Esophagus muscularis mucosa (tissue), 4 donors: ENCODE measurements at regions not wholly inside any gene's neighbourhood (a gene's known extent, or its start where the extent isn't known, plus 50 kb on each side); places are given as distances from the start of the nearest gene placed in this dataset.
A peak's percentile ranks its signal among the peaks of the same experiment; 100 is the strongest.

Experiments
- DNase-seq: peaks from one replicate; pipeline ENCODE4 v3.0.0-alpha.2; 2017; ENCODE audit errors: extremely low spot score
- H3K27ac ChIP-seq, 4 donors: fragments of 200-600 bp; sonication (generic); replicated peaks in 1 of 4; 1 replicate in 3 of 4; 2 replicates in 1 of 4; pipeline ENCODE4 v1.5.1; 2016 to 2019; ENCODE audit warnings: mild to moderate bottlenecking in 1 of 4
- H3K27me3 ChIP-seq, 4 donors: fragments of 200-600 bp; sonication (generic); one replicate each; pipeline versions ENCODE4 v1.5.1 to v1.6.0; 2016 to 2019
- H3K36me3 ChIP-seq, 4 donors: fragments of 200-600 bp; sonication (generic); one replicate each; pipeline ENCODE4 v1.5.1; 2016 to 2019
- H3K4me1 ChIP-seq, 4 donors: fragments of 200-600 bp; sonication (generic); one replicate each; pipeline ENCODE4 v1.5.1; 2016 to 2019
- H3K4me3 ChIP-seq, 4 donors: fragments of 200-600 bp; sonication (generic); 1 replicate in 2 of 4; 2 replicates in 2 of 4; pipeline ENCODE4 v1.5.1; 2016 to 2019; ENCODE audit warnings: mild to moderate bottlenecking in 4 of 4, moderate library complexity in 1 of 4
- H3K9me3 ChIP-seq, 4 donors: fragments of 200-600 bp; sonication (generic); 1 replicate in 3 of 4; 2 replicates in 1 of 4; pipeline ENCODE4 v1.5.1; 2016 to 2019
- EP300 ChIP-seq: sonication (generic); formaldehyde crosslinking; IDR thresholded peaks from one replicate; pipeline ENCODE4 v1.6.1; 2017; ENCODE audit warnings: antibody characterized with exemption
- POLR2A ChIP-seq: fragments of 450-650 bp; IDR thresholded peaks from one replicate; pipeline ENCODE4 v1.6.1; 2017; ENCODE audit warnings: antibody characterized with exemption, moderate library complexity, mild to moderate bottlenecking, low read depth
- POLR2AphosphoS5 ChIP-seq, 2 donors: sonication (generic); formaldehyde crosslinking; IDR thresholded peaks; one replicate each; pipeline ENCODE4 v1.6.1; 2017; ENCODE audit warnings: antibody characterized with exemption in 2 of 2
- WGBS: methylation state at CpG from one replicate; pipeline ENCODE4 v1.1.5; 2018; 5-methylcytosine and 5-hydroxymethylcytosine counted together
- intact Hi-C: fragments of 100-400 bp; cut with DNase I; formaldehyde crosslinking; loops from one replicate; pipeline ENCODE4 v1.15.1; 2023
- TF ChIP-seq, protein P1 (sequence below), 3 experiments: fragments of 200-600 bp in 2 of 3; fragments of 450-650 bp in 1 of 3; sonication (generic) in 2 of 3; IDR thresholded peaks; one replicate each; pipeline ENCODE4 v1.5.1; 2017 to 2019; ENCODE audit warnings: antibody characterized with exemption in 3 of 3, mild to moderate bottlenecking in 2 of 3, moderate library complexity in 1 of 3

DNA sequence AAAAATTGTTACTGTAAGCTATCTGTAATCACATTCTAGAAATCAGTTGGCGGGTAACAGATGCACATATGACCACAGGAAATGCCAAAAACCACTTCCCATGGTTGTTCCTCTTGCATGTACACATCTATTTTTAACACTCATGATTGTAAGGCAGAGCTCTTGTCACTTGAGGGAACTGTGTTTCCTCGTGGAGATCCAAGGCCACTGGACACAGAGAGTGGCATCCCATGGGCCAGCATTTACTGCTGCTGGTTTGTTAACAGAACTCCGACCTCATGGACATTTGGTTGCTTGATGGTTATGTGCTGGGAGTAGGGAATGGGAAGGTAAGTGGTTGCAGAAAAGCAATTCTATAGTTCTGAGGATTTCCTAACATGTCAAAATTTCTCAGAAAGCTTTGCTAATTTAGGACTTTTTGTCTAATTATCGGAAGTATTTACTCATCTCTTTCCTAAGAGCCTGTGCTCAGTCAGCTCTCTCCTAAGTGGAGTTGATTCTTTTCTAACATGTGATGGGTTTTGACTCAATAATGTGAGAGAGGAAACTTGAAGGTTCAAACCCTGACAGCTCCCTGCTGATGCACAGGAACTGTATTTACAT is 202.0 kb upstream of the NR3C1 start:
- Histone ChIP-seq H3K36me3 (no peaks in the 10 kb centered on the region), H3K4me1 (peaks cover 0 to 6% (median 0%) of the 10 kb centered on the region in 4 donors), H3K4me3 (no peak overlapping the region), H3K9me3 (no peaks in the 10 kb centered on the region), H3K27ac (no peak overlapping the region), H3K27me3 (no peaks in the 10 kb centered on the region)
- intact Hi-C loops, result no loop called here
- peak; percentile 84 for DNase-seq
- TF ChIP-seq, protein P1, sequence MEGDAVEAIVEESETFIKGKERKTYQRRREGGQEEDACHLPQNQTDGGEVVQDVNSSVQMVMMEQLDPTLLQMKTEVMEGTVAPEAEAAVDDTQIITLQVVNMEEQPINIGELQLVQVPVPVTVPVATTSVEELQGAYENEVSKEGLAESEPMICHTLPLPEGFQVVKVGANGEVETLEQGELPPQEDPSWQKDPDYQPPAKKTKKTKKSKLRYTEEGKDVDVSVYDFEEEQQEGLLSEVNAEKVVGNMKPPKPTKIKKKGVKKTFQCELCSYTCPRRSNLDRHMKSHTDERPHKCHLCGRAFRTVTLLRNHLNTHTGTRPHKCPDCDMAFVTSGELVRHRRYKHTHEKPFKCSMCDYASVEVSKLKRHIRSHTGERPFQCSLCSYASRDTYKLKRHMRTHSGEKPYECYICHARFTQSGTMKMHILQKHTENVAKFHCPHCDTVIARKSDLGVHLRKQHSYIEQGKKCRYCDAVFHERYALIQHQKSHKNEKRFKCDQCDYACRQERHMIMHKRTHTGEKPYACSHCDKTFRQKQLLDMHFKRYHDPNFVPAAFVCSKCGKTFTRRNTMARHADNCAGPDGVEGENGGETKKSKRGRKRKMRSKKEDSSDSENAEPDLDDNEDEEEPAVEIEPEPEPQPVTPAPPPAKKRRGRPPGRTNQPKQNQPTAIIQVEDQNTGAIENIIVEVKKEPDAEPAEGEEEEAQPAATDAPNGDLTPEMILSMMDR (IDR thresholded peaks at IDR 0.05), result no peak
- 72% methylated on average over 4 of the region's 4 CpGs for WGBS

DNA sequence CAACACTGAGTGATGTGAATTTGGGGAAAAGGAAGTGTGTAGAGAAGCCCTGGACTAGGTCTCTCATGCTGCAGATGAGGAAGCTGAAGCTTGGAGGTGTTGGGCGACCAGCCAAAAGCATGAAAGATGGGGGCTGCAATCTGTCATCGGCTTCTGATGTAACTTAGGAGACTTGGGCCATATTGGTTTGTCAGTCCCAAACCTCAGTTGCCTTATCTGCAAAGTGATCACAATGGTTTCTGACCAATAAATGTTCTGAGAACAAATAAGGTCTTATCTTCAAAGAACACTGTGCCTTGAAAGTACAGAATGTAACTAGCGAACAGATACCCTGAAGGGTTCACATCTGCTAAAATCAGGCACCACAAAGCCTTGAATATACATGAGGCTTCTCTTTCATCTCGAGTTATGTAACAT is 198.4 kb upstream of the NR3C1 start:
- WGBS, result 85% methylated on average over 4 of the region's 4 CpGs
- no peaks in the 10 kb centered on the region for H3K36me3 ChIP-seq
- TF ChIP-seq POLR2A, result no peak
- TF ChIP-seq, protein P1 (IDR thresholded peaks at IDR 0.05), result no peak
- no peak for TF ChIP-seq EP300
- no peak for TF ChIP-seq POLR2AphosphoS5 (IDR thresholded peaks at IDR 0.05)
- DNase-seq, result no peak
- H3K27me3 ChIP-seq, result no peaks in the 10 kb centered on the region
- no peaks in the 10 kb centered on the region for H3K9me3 ChIP-seq
- intact Hi-C loops, result no loop called here
- H3K27ac ChIP-seq, result peak overlapping the region in 1 of 4 donors; percentile 20
- peaks cover 0 to 6% (median 0%) of the 10 kb centered on the region in 4 donors for H3K4me1 ChIP-seq
- H3K4me3 ChIP-seq, result no peak overlapping the region

DNA sequence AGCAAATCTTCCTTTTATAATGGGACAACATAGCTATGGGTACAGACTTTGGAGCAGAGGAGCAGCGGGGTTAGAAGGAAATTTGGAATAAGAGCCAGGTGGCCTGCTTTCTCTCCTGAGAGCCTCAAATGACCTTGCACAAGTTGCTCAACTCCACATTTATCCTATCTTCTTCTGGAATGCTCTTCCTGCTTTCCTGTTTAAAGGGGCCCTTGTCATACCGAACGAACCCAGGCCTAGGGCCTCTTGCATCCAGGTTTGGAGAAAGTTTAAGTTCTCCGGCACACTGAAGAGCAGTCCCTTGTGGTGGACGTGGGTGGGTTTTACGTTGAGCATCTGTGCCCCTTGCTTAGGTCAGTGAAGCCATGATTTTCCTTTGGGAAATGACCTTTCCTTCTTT is 197.9 kb upstream of the NR3C1 start:
- no peak for TF ChIP-seq POLR2AphosphoS5 (IDR thresholded peaks at IDR 0.05)
- no peak for TF ChIP-seq EP300
- no peak for TF ChIP-seq POLR2A
- TF ChIP-seq, protein P1 (IDR thresholded peaks at IDR 0.05), result no peak
- WGBS, result 92% methylated on average over 6 of the region's 6 CpGs
- Histone ChIP-seq H3K4me3 (no peak overlapping the region), H3K36me3 (no peaks in the 10 kb centered on the region), H3K27ac (peak overlapping the region in 1 of 4 donors; percentile 20), H3K9me3 (no peaks in the 10 kb centered on the region), H3K27me3 (no peaks in the 10 kb centered on the region), H3K4me1 (peaks cover 0 to 6% (median under 1%) of the 10 kb centered on the region in 4 donors)
- intact Hi-C loops, result no loop called here
- peak; percentile 64 for DNase-seq

DNA sequence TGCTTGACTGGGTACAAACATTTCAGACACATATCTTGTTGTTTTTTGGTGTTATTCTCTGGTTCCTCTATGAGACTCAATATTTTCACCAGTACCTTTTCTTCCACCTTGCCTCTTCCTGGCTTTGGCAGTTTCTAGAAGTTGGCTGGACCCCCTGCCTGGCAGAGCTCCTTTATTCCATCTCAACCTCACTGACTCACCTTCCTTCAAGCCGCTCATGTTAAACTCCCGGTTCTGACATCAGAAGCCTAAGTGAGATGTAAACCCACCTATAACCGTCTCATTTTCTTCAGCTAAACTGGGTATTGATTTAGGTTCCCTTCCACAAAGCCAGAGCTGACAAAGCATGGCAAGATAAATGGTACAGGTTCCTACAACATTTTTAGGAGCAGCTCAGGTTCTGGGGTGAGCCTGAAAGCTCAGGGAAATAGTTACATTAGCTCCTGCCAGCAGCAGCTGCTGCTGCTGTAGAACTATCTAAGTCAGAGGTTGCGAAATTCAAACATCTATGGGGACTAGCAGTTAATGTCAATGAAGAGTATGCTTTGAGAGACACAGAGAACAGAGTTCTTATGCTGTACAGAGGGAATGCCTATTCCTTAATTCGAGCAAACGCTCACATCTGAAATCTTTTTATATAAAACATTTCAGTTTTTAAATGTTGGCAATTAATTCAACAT is 197.1 kb upstream of the NR3C1 start:
- intact Hi-C loops, result no loop called here
- no peaks in the 10 kb centered on the region for H3K36me3 ChIP-seq
- DNase-seq, result peak; percentile 64
- no peaks in the 10 kb centered on the region for H3K9me3 ChIP-seq
- no peaks in the 10 kb centered on the region for H3K27me3 ChIP-seq
- H3K4me1 ChIP-seq, result peaks cover 0 to 6% (median 2%) of the 10 kb centered on the region in 4 donors
- H3K27ac ChIP-seq, result no peak overlapping the region
- TF ChIP-seq, protein P1 (IDR thresholded peaks at IDR 0.05), result no peak
- TF ChIP-seq POLR2A (no peak), POLR2AphosphoS5 (IDR thresholded peaks at IDR 0.05) (no peak), EP300 (no peak)
- 85% methylated on average over 6 of the region's 6 CpGs for whole genome bisulfite sequencing
- no peak overlapping the region for H3K4me3 ChIP-seq

DNA sequence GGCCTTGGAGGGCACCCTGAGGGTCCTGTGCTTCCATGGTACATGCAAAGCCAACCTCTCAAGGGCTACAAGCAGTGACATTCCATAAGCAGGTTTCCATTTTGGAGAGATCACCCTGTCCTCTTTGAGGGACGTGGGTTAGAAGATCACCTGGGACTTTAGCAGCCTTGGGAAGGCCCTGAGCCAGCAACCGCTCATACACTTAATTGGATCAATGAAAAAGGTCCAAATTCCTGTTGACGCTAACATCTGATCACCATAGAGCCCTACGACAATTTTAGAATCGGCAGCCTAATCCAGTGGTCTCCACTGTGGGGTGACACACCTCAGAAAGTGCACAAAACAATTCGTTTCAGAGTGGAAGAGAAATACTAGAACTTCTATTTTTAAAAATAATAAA is 196.0 kb upstream of the NR3C1 start:
- H3K27me3 ChIP-seq, result no peaks in the 10 kb centered on the region
- no peak overlapping the region for H3K4me3 ChIP-seq
- peaks cover 0 to 6% (median 2%) of the 10 kb centered on the region in 4 donors for H3K4me1 ChIP-seq
- H3K9me3 ChIP-seq, result no peaks in the 10 kb centered on the region
- DNase-seq, result peak; percentile 24
- no peak for TF ChIP-seq EP300
- no peak for TF ChIP-seq POLR2AphosphoS5 (IDR thresholded peaks at IDR 0.05)
- TF ChIP-seq, protein P1 (IDR thresholded peaks at IDR 0.05), result no peak
- no peak for TF ChIP-seq POLR2A
- H3K27ac ChIP-seq, result no peak overlapping the region
- no peaks in the 10 kb centered on the region for H3K36me3 ChIP-seq
- 94% methylated on average over 6 of the region's 6 CpGs for WGBS
- intact Hi-C loops, result no loop called here
